ENCODE measurements at regions not wholly inside any gene's neighbourhood (a gene's known extent, or its start where the extent isn't known, plus 50 kb on each side); places are given as distances from the start of the nearest gene placed in this dataset.

- Histone ChIP-seq H3K36me3 (ENCODE audit: control insufficient read depth, insufficient read depth, low read length) (no peaks in the 10 kb centered on the region), H3K27me3 (ENCODE audit: control insufficient read depth, insufficient read depth, low read length) (peaks cover 1% of the 10 kb centered on the region; the same call in 1 of the 2 replicates), H3K4me3 (ENCODE audit: low read depth, low read length) (no peak overlapping the region)
- ChIA-PET CTCF (interaction anchor here (0.7 to 1.0 kb wide), 2 partner anchors 41 to 108 kb away, joined by 3 to 4 read pairs; no protein-coding TSS in a partner anchor), POLR2A (interaction anchor here (0.6 kb wide), 1 partner anchor 37 kb away, joined by 3 read pairs; no protein-coding TSS in a partner anchor)
- no peak for TF ChIP-seq CTCF (IDR thresholded peaks at IDR 0.05; ENCODE audit: insufficient read depth, low read depth, low read length)
- no peak for DNase-seq (ENCODE audit: low read depth)
These were observed 69.3 kb downstream of the CHRD start for GRCh38 chr3:184449161-184449515.

- no peak for DNase-seq (ENCODE audit: low read depth)
- ChIA-PET CTCF (interaction anchor here (1.0 kb wide), 1 partner anchor 17 kb away, joined by 3 read pairs; no protein-coding TSS in a partner anchor), POLR2A (no interaction called here)
- Histone ChIP-seq H3K36me3 (ENCODE audit: control insufficient read depth, insufficient read depth, low read length) (no peaks in the 10 kb centered on the region), H3K27me3 (ENCODE audit: control insufficient read depth, insufficient read depth, low read length) (peaks cover 1% of the 10 kb centered on the region; the same call in 1 of the 2 replicates), H3K4me3 (ENCODE audit: low read depth, low read length) (no peak overlapping the region)
- no peak for TF ChIP-seq CTCF (IDR thresholded peaks at IDR 0.05; ENCODE audit: insufficient read depth, low read depth, low read length)
These were observed 70.7 kb downstream of the CHRD start for GRCh38 chr3:184450547-184450946.

- no peaks in the 10 kb centered on the region for H3K36me3 ChIP-seq (ENCODE audit: control insufficient read depth, insufficient read depth, low read length)
- DNase-seq (ENCODE audit: low read depth), result no peak
- H3K4me3 ChIP-seq (ENCODE audit: low read depth, low read length), result no peak overlapping the region
- TF ChIP-seq CTCF (IDR thresholded peaks at IDR 0.05; ENCODE audit: insufficient read depth, low read depth, low read length), result no peak
- no peaks in the 10 kb centered on the region; the same call in 1 of the 2 replicates for H3K27me3 ChIP-seq (ENCODE audit: control insufficient read depth, insufficient read depth, low read length)
- ChIA-PET POLR2A (interaction anchor here (0.6 kb wide), 1 partner anchor 132 kb away, joined by 3 read pairs; no protein-coding TSS in a partner anchor), CTCF (no interaction called here)
These were observed 73.4 kb downstream of the CHRD start for GRCh38 chr3:184453296-184453695.

GRCh38 chr3:184455991-184456390 is 76.1 kb downstream of the CHRD start:
- H3K36me3 ChIP-seq (ENCODE audit: control insufficient read depth, insufficient read depth, low read length), result no peaks in the 10 kb centered on the region
- TF ChIP-seq CTCF (IDR thresholded peaks at IDR 0.05; ENCODE audit: insufficient read depth, low read depth, low read length), result no peak
- ChIA-PET CTCF (interaction anchor here (1.0 to 1.3 kb wide), 2 partner anchors 19 to 58 kb away, joined by 3 to 4 read pairs; no protein-coding TSS in a partner anchor), POLR2A (interaction anchor here (0.8 kb wide), 1 partner anchor 9 kb away, joined by 10 read pairs; no protein-coding TSS in a partner anchor)
- H3K4me3 ChIP-seq (ENCODE audit: low read depth, low read length), result no peak overlapping the region
- DNase-seq (ENCODE audit: low read depth), result no peak
- no peaks in the 10 kb centered on the region; the same call in 1 of the 2 replicates for H3K27me3 ChIP-seq (ENCODE audit: control insufficient read depth, insufficient read depth, low read length)

GRCh38 chr3:184456476-184456875 is 76.6 kb downstream of the CHRD start:
- ChIA-PET POLR2A (interaction anchor here (0.8 kb wide), 1 partner anchor 10 kb away, joined by 10 read pairs; no protein-coding TSS in a partner anchor), CTCF (interaction anchor here (1.0 to 1.3 kb wide), 2 partner anchors 18 to 57 kb away, joined by 3 to 4 read pairs; no protein-coding TSS in a partner anchor)
- DNase-seq (ENCODE audit: low read depth), result no peak
- TF ChIP-seq CTCF (IDR thresholded peaks at IDR 0.05; ENCODE audit: insufficient read depth, low read depth, low read length), result no peak
- Histone ChIP-seq H3K27me3 (ENCODE audit: control insufficient read depth, insufficient read depth, low read length) (no peaks in the 10 kb centered on the region; the same call in 1 of the 2 replicates), H3K4me3 (ENCODE audit: low read depth, low read length) (no peak overlapping the region), H3K36me3 (ENCODE audit: control insufficient read depth, insufficient read depth, low read length) (no peaks in the 10 kb centered on the region)

Measured in BJ (cell line).